Keratinocyte (primary cell): ENCODE measurements at regions not wholly inside any gene's neighbourhood (a gene's known extent, or its start where the extent isn't known, plus 50 kb on each side); places are given as distances from the start of the nearest gene placed in this dataset.

Experiments
- CTCF ChIP-seq, 3 experiments: IDR thresholded peaks in 1 of 3; conservative IDR thresholded peaks in 1 of 3; optimal IDR thresholded peaks in 1 of 3; 2 replicates in 2 of 3; 3 replicates in 1 of 3; pipeline versions ENCODE3 to v1.5.1; 2011; ENCODE audit warnings: low read length in 3 of 3, mild to moderate bottlenecking in 3 of 3, moderate library complexity in 2 of 3, control low read depth in 1 of 3, inconsistent platforms in 1 of 3; ENCODE audit not compliant: insufficient read depth in 2 of 3; ENCODE audit errors: extremely low read depth in 1 of 3
- EZH2 ChIP-seq: IDR thresholded peaks from one replicate; pipeline ENCODE4 v1.6.1; 2012; ENCODE audit warnings: inconsistent platforms, mild to moderate bottlenecking, low read length, moderate library complexity

- TF ChIP-seq CTCF (optimal IDR thresholded peaks at IDR 0.05 in 1 of 3, IDR thresholded peaks at IDR 0.05 in 1 of 3, conservative IDR thresholded peaks at IDR 0.05 in 1 of 3; ENCODE audit: extremely low read depth in 1 of 3, insufficient read depth in 2 of 3, low read length in 3 of 3) (no peak), EZH2 (no peak)
Observed at GRCh38 chr14:100382106-100382455, 58.9 kb downstream of the SLC25A47 start.
